HEK293 (cell line): ENCODE measurements at regions not wholly inside any gene's neighbourhood (a gene's known extent, or its start where the extent isn't known, plus 50 kb on each side); places are given as distances from the start of the nearest gene placed in this dataset.

Experiments
- ATF2 ChIP-seq: fragments of 450-650 bp; formaldehyde crosslinking; IDR thresholded peaks from 2 replicates; pipeline ENCODE4 v1.5.1; 2016; ENCODE audit warnings: missing biosample characterization, missing genetic modification characterization, low read depth
- CTCF ChIP-seq: fragments of 450-650 bp; formaldehyde crosslinking; IDR thresholded peaks from 2 replicates; pipeline ENCODE4 v1.5.1; 2016; ENCODE audit warnings: missing biosample characterization, missing genetic modification characterization
- KLF10 ChIP-seq: fragments of 450-650 bp; IDR thresholded peaks from 2 replicates; pipeline ENCODE4 v1.5.1; 2018; ENCODE audit warnings: missing biosample characterization, mild to moderate bottlenecking, missing genetic modification characterization
- MEIS1 ChIP-seq: sonication (generic); formaldehyde crosslinking; IDR thresholded peaks from 2 replicates; pipeline ENCODE4 v1.8.1; 2022; ENCODE audit warnings: missing genetic modification reagents, mild to moderate bottlenecking, borderline replicate concordance
- SP2 ChIP-seq: fragments of 450-650 bp; formaldehyde crosslinking; IDR thresholded peaks from 2 replicates; pipeline ENCODE4 v1.5.1; 2016; ENCODE audit warnings: missing biosample characterization, missing genetic modification characterization
- ZBTB49 ChIP-seq: fragments of 450-650 bp; formaldehyde crosslinking; IDR thresholded peaks from 2 replicates; pipeline ENCODE4 v1.5.1; 2016; ENCODE audit warnings: missing biosample characterization, missing genetic modification characterization, low read depth
- ZNF341 ChIP-seq: fragments of 450-650 bp; formaldehyde crosslinking; IDR thresholded peaks from 2 replicates; pipeline ENCODE4; 2016; ENCODE audit warnings: low read depth, missing biosample characterization, missing genetic modification characterization
- ZNF423 ChIP-seq: fragments of 450-650 bp; formaldehyde crosslinking; IDR thresholded peaks from 2 replicates; pipeline ENCODE4 v1.5.1; 2016; ENCODE audit warnings: missing biosample characterization, missing genetic modification characterization
- ZNF426 ChIP-seq: fragments of 450-650 bp; formaldehyde crosslinking; IDR thresholded peaks from 2 replicates; pipeline ENCODE4 v1.5.1; 2017; ENCODE audit warnings: missing biosample characterization, missing genetic modification characterization, mild to moderate bottlenecking, inconsistent platforms, moderate library complexity
- ZNF529 ChIP-seq: fragments of 450-650 bp; formaldehyde crosslinking; IDR thresholded peaks from 2 replicates; pipeline ENCODE4 v1.5.1; 2017; ENCODE audit warnings: missing genetic modification characterization, missing biosample characterization; ENCODE audit not compliant: insufficient replicate concordance

GRCh38 chr11:79520086-79520485 lies 79.3 kb upstream of the TENM4 start:
- TF ChIP-seq KLF10 (tag by site-specific recombination): no peak
- TF ChIP-seq CTCF (tag by site-specific recombination): no peak
- TF ChIP-seq MEIS1: no peak
- no peak for TF ChIP-seq ZNF426 (tag by site-specific recombination)
- TF ChIP-seq ZBTB49: no peak
- TF ChIP-seq ZNF529 (tag by site-specific recombination): no peak
- no peak for TF ChIP-seq ATF2 (tag by site-specific recombination)
- no peak for TF ChIP-seq ZNF341 (tag by site-specific recombination)
- no peak for TF ChIP-seq SP2 (tag by site-specific recombination)
- TF ChIP-seq ZNF423 (tag by site-specific recombination): no peak
